ENCODE measurements at regions not wholly inside any gene's neighbourhood (a gene's known extent, or its start where the extent isn't known, plus 50 kb on each side); places are given as distances from the start of the nearest gene placed in this dataset.
A peak's percentile ranks its signal among the peaks of the same experiment; 100 is the strongest.

- no peak for DNase-seq
Measured at GRCh38 chr7:35581605-35582210, 113.2 kb downstream of the HERPUD2 start.

DNA sequence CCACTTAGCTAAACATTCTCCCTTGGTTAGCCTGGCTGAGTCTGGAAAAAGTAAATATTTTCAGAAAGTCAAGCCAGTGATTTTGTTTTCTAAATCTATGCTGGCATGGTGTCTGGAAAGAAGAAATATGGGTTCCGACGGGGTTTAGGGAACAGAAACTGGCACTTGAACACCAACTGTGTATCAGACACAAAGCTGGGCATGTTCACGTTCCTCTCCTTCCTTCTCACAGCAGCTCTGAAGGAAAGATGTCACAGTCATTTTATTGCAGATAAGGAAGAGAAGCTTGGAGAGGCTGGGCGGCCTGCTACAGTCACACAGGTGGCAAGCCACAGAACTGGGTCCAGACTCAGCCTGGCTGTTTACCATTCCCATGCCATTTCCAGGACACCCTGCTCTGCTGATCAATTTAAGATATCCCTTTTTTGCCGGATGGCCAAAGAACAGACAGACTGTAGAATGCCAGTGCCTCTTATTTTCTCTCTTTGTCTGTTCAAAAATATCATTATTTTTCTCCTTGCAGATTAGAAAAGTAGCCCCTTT lies 118.8 kb downstream of the HERPUD2 start:
- no peak for DNase-seq

DNA sequence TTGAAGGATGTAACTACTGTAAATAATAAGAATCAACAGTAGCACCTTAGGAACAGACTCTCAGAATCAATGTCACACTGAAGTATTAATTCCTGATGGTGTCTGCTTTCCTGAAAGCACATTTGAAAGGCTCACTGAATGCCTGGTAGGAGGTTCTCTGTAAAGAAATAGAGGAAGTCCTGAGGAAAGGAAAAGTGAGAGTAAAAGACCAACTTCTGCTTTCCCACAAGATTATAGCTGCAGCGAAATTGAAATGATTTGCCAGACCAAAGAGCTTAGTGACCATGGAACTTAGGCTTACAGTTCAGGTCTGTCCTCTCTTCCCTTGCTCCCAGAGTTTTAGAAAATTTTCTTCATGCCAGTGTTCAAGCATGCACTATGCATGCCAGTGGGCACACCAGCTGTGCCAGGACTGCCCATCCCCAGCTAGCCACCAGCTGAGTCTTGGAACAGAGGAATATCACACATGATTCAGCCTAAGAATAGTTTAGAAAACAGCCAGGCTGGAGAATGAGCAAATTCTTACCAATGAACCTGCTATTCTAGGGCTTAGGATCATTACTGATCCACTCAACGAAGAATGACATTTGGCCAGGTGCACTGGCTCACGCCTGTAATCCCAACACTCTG lies 123.2 kb downstream of the HERPUD2 start:
- no peak for DNase-seq

GRCh38 chr7:35570937-35571336 lies 124.0 kb downstream of the HERPUD2 start:
- no peak for DNase-seq

DNA sequence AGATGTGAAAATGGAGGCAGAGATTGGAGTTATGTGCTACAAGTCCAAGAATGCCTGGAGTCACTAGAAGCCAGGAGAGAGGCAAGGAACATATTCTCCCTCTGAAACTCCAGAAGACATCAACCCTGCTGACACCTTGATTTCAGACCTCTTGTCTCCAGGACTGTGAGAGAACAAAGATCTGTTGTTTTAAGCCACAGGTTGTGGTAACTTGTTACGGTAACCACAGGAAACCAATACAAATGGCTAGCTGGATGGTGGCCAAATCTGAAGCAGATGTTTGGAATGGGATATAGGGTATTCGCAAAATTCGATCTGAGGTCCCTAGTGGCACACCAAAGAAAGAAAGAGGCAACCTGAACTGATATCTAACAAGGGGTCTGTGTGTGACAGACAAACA lies 129.0 kb downstream of the HERPUD2 start:
- DNase-seq, result peak; percentile 16

DNA sequence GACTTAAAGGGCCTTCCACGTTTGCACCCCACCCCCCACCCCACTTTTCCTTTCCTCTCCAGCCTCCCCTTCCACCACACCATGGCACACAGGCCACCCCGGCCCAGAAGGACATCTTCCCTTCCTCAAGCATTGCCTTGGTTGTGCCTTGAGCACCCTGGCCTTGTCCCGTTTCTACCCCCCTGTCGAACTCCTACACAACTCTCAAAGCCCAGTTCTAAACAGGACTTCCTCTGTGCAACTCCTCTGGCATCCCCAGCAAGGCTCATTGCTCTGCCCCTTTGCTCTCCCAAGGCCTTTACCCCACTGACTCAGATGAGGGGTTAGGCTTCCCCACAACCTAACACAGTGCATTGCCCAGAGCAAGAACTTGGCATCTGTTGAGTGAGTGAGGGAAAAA lies 136.1 kb downstream of the HERPUD2 start:
- no peak for DNase-seq

DNA sequence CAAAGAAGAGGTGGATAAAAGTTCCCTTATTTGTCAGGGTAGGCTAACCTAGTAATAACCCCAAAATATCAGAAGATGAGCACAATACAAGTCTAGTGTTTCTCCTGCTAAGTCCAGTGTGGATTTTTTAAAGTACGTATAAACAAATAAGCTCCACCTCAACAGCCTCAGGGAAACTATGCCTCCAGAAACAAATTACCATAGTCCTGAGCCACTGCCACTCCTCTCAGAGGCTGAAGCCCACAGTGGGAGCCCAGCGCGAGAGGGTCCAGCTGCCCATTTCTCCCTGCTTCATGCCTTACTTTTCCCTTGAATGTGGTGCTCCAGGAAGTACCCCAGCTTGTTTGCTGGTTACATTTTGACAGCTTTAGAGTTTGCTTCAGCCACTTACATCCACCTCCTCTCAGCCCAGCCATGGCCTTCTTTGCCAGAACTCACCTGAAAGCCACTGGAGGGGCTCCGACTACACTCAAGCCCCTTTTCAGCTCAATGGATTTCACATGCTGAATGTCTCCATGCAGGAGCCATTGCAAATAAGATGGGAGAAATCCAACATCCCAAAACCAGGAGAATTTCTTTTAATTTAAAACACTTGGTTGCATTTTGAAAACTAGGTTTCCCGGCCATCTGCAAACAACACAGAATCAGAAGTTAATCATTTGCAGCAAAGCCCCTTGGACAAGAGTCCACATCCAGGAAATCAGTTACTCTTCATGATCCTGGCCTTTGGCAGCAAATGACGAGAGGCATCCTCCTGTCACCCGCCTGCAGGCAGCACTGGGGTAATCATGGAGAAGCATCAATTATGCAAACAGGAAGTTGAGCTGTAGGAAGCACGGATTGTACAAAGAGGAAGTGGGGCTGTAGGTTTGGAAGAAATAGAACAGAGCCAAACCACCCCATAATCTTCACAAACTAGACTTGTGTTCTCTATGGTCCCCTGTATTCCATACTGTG lies 138.1 kb downstream of the HERPUD2 start:
- DNase-seq, result no peak

- DNase-seq, result no peak
Measured at GRCh38 chr7:35555934-35556333, 139.0 kb downstream of the HERPUD2 start.

DNA sequence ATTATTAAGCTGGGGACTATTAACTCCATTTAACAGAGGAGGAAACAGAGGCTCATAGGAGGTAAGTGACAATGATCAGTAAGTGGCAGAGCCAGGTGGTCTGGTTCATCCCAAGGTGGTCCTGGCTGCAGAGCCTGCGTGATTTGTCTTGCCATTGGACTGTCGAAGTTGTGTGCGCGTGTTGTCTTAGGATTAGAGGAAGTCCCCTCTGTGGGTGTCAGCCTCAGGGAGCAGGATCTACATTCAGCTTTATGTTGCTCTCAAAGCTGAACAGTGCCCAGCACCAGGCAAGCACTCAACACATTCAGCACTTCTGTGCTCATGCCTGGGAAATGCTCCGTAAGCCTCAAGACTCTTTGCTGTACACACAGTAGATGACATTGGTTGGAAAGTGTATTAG lies 139.5 kb downstream of the HERPUD2 start:
- DNase-seq, result no peak

DNA sequence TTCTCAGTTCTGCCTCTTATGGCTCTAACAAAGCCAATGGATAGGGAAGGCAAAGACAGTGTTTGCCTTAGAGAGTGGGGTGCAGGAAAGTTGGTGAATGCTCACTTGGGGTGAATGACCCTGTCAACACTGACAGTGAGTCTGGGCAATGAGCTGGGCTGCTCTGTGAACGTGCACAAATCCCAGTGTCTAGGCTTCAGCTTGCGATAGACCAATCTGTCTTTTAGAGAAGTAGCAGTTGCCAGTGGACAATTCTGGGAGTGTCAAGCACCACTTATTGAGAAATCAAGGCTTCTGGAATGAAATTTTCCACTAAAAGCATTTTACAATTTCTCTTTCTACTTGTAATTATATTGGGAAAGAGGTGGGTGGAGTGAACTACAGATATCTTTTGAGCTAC lies 141.4 kb downstream of the HERPUD2 start:
- DNase-seq, result no peak

DNA sequence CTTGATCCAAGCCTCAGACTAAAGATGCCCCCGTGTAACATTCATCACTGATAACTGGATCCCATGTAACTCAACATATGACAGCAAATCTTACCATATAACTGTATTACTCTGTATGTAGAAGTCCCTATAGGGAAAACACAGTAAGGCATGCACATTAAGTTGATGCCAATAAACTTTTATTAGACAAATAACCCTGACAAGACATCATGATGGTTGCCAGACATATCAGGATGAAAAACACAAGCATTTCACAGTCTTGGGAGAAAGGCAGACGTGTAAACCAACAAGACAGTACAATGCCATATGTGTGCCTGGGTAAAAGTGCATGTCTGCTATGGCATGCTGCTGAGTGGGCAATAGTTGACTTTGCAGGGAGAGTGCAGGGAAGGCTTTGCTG lies 142.2 kb downstream of the HERPUD2 start:
- no peak for DNase-seq

- no peak for DNase-seq
Measured at GRCh38 chr7:35551321-35552081, 143.4 kb downstream of the HERPUD2 start.

GRCh38 chr7:35550831-35551230 lies 144.1 kb downstream of the HERPUD2 start:
- DNase-seq, result no peak

- DNase-seq, result no peak
Measured at GRCh38 chr7:35549781-35550180, 145.2 kb downstream of the HERPUD2 start.

- no peak for DNase-seq
Measured at GRCh38 chr7:35548291-35548690, 146.6 kb downstream of the HERPUD2 start.

GRCh38 chr7:35546691-35547429 lies 148.1 kb downstream of the HERPUD2 start:
- no peak for DNase-seq

DNA sequence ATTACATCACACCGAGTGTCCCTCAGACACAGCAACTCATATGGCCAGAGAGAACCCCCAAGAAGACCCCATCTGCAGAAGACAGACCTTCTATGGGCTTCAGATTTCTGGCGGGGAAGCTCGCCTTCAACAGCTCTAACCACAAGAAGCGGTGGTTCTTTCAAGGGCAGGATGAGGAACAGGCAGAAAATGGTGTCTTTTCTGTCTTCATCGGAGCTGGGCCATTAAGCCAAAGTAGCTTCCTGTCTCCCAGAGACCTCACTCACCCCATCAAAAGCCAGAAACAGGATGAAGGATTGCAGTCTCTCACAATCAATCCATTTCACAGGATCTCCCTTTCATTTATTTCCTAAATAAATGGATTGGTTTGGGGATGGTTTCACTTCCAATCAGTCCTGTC lies 149.1 kb downstream of the HERPUD2 start:
- no peak for DNase-seq

DNA sequence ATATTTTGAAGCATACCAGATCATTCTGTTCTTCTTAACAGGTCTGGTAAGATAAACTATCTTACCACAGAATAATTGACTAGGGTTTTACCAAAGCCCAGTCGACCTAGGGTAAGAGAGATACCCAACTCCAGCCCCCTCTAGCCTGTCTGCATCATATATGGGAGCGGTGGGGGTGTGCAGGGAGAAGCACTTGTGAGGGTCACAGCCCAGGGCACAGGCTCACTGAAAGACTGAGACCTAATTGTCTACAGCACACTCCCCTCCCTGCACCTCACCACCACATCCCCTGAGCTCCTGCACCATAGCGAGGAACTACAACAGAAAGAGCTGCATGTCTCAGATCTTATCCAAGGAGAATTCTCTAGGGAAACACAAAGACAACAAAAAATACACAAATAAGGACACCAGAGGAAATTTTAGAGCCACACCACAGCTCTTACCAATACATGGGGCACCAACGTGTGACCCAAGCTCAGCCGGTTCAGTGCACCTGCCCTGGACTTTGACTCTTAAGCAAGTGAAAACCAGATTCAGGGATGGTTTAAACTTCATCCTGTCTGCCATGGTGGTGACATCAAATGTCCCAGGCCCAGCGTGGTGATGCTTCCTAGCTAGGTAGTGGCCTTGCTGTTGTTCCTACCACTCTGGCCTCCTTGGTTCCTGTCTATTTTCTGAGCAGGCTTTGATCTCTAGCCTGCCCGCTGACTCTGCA lies 150.8 kb downstream of the HERPUD2 start:
- DNase-seq, result no peak

DNA sequence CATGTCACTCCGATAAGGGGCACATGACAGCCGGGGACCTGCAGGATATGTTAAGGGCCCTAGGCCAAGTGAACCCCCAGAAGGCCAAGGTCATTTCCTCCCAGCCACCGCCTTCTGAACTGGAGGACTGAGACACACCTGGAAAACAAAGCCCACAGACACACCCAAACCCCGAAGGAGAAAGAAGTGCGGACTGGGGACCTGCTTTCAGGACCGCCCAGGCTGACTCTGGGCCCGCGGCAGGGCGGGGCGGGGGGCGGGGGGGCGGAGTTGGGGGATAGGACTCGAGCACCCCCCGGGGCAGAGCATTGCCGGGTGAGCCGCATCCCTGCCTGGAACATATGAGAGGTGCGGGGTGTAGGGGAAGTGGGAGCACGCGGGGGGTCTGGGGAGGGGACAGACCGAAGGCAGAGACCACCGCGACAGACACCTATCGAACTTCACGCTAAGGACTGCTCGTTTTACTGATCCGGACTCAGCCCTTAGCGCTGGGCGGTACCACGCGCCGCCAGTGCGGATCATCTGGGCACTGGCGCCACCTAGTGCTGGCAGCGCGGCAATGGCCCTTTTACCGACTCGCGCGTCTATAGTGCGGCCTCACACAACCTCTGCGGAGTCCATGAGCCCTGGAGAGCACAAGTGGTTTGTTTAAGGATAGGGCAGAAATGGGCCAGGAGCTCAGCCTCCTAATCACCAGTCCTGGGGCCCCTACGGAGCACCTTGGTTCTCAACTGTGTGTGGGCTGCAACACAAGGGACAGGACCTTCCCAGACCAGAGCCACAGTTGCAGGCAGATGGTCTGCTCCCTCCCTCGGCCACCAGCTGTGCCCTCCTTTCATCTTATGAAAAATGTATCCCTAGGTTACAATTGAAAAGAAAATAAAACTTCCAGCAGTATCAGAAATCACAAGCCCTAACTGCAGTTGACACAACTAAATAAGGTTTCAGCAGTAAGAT lies 157.6 kb downstream of the HERPUD2 start:
- peak; percentile 78 for DNase-seq

DNA sequence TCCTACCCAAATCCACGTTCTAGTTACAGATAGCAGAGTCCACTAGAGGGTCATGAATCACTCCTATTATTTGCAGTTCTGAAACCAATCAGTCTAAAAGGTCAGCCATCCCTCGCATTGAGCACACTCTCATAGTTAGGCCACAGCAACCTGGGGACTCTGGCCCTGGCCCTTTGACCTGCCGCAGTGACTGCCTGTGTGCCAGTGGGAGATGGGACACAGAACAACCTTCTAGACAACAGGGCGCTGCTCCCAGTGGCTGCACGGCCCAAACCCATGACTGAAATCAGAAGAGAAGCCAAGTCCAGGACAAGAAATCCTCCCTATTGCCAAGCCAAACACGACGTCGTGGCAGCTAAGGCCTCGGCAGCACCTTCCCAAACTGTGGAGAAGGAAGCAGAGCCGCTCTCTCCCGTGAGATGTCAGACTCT lies 158.5 kb downstream of the HERPUD2 start:
- DNase-seq, result no peak

All from RPMI8226 (cell line).